Gastroesophageal sphincter (tissue), 3 donors: ENCODE measurements at regions not wholly inside any gene's neighbourhood (a gene's known extent, or its start where the extent isn't known, plus 50 kb on each side); places are given as distances from the start of the nearest gene placed in this dataset.

Experiments
- POLR2A ChIP-seq, 2 donors: fragments of 450-650 bp; IDR thresholded peaks; one replicate each; pipeline ENCODE4 v1.6.1; 2017; ENCODE audit warnings: antibody characterized with exemption in 2 of 2, mild to moderate bottlenecking in 2 of 2, moderate library complexity in 1 of 2
- TF ChIP-seq, protein P1 (sequence below), 4 experiments: fragments of 200-600 bp in 2 of 4; fragments of 450-650 bp in 2 of 4; sonication (generic) in 1 of 4; IDR thresholded peaks; one replicate each; pipeline ENCODE4 v1.5.1; 2017 to 2019; ENCODE audit warnings: antibody characterized with exemption in 4 of 4, mild to moderate bottlenecking in 2 of 4, moderate library complexity in 2 of 4

DNA sequence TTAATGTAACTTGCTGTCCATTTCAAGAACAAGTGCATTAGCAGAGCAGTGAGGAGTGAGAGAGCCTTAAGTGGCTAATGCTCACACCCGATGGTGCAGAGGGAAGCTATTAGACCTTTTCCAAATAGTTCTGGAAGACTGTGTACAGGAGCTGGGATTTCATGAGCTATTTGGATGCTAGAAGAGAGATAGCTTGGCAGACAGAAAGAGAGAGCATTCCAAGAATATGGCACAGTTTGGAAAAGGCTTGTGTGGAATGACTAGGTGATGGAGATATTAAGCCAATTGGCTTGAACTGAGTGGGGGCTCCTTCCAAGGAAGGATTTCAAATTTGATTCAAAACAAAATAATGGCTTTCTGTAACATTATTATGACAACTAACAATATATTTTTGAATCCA lies 1097.2 kb upstream of the TENM3 start:
- TF ChIP-seq, protein P1, sequence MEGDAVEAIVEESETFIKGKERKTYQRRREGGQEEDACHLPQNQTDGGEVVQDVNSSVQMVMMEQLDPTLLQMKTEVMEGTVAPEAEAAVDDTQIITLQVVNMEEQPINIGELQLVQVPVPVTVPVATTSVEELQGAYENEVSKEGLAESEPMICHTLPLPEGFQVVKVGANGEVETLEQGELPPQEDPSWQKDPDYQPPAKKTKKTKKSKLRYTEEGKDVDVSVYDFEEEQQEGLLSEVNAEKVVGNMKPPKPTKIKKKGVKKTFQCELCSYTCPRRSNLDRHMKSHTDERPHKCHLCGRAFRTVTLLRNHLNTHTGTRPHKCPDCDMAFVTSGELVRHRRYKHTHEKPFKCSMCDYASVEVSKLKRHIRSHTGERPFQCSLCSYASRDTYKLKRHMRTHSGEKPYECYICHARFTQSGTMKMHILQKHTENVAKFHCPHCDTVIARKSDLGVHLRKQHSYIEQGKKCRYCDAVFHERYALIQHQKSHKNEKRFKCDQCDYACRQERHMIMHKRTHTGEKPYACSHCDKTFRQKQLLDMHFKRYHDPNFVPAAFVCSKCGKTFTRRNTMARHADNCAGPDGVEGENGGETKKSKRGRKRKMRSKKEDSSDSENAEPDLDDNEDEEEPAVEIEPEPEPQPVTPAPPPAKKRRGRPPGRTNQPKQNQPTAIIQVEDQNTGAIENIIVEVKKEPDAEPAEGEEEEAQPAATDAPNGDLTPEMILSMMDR (IDR thresholded peaks at IDR 0.05) = no peak
- TF ChIP-seq POLR2A (IDR thresholded peaks at IDR 0.05) = no peak
